ENCODE measurements at regions not wholly inside any gene's neighbourhood (a gene's known extent, or its start where the extent isn't known, plus 50 kb on each side); places are given as distances from the start of the nearest gene placed in this dataset.
"Not testable (repeated sequence)": the region's sequence is repeated elsewhere in the genome, so short reads cannot be mapped to it uniquely, and the experiment has no call there.

- TF ChIP-seq CTCF, POLR2A (IDR thresholded peaks at IDR 0.05): not testable (repeated sequence)
Measured at GRCh38 chr14:83919675-83920074, 1610.3 kb upstream of the FLRT2 start.
